ENCODE measurements at regions not wholly inside any gene's neighbourhood (a gene's known extent, or its start where the extent isn't known, plus 50 kb on each side); places are given as distances from the start of the nearest gene placed in this dataset.

DNA sequence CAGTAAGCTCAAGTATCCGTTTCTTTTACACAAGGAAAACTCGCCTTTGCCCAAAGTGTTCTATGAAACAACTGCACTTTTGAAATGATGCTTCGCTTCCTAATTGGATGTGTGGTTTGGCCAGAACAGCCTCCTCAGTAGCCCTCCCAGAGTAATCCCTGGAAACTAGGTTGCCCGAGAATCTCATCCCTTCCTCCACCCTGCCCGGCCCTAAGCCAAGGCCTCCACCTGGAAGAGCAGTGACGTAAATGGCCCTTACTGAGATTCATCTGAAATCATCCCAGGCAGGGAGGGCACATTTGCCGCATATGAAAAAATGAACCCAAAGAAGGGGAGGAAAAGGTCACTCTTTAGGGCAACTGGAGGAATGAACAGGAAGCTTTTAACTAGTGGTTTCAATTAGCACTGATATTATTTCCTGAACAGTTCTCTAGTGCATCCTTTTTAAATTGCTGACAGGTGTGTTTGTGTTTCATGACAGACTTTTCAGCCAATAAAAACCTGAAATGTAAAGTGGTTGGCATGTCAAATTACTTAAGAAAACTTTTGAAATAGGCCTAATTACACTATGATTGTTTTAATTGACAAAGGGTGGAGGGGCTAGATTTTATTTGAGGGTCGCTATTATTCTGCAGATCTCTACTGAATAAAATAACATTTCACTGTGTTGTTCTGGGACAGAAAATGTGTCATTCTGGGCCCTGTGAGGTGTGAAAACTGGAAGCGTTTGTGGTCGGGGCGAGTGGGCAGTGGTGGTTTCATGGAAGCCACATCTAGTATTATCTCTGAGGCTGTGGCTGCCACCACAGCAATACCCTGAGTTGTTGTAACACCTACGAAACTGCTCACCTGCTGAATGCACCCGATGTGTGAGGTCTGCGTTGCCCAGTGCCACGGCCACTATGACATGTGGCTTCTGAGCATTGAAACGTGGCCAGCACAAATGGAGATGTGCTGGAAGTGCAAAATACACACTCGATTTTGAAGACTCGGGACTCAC, 112.1 kb downstream of the ZIC5 start:
- TF ChIP-seq, protein P1, sequence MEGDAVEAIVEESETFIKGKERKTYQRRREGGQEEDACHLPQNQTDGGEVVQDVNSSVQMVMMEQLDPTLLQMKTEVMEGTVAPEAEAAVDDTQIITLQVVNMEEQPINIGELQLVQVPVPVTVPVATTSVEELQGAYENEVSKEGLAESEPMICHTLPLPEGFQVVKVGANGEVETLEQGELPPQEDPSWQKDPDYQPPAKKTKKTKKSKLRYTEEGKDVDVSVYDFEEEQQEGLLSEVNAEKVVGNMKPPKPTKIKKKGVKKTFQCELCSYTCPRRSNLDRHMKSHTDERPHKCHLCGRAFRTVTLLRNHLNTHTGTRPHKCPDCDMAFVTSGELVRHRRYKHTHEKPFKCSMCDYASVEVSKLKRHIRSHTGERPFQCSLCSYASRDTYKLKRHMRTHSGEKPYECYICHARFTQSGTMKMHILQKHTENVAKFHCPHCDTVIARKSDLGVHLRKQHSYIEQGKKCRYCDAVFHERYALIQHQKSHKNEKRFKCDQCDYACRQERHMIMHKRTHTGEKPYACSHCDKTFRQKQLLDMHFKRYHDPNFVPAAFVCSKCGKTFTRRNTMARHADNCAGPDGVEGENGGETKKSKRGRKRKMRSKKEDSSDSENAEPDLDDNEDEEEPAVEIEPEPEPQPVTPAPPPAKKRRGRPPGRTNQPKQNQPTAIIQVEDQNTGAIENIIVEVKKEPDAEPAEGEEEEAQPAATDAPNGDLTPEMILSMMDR (IDR thresholded peaks at IDR 0.05; ENCODE audit: unreplicated experiment), result no peak
- H3K27ac Mint-ChIP-seq (ENCODE audit: low read depth, unreplicated experiment), result no peak overlapping the region
- no peak for DNase-seq (ENCODE audit: unreplicated experiment)
- CTCF ChIA-PET, result interaction anchor here (1.2 to 1.4 kb wide), 2 partner anchors 10 to 56 kb away, joined by 3 read pairs; no protein-coding TSS in a partner anchor
- intact Hi-C loops (cut with micrococcal nuclease), result no loop called here
- H3K9me3 Mint-ChIP-seq (ENCODE audit: unreplicated experiment), result no peaks in the 10 kb centered on the region
- no TSS peak for BruUV-seq (replicated peaks)
- H3K36me3 Mint-ChIP-seq (ENCODE audit: insufficient read depth, unreplicated experiment), result no peaks in the 10 kb centered on the region
- POLR2A ChIA-PET, result no interaction called here
- H3K27me3 Mint-ChIP-seq (ENCODE audit: insufficient read depth, unreplicated experiment), result no peaks in the 10 kb centered on the region
- no peak overlapping the region for H3K4me3 Mint-ChIP-seq (ENCODE audit: unreplicated experiment)
- no peaks in the 10 kb centered on the region for H3K4me1 Mint-ChIP-seq (ENCODE audit: insufficient read depth, unreplicated experiment)

DNA sequence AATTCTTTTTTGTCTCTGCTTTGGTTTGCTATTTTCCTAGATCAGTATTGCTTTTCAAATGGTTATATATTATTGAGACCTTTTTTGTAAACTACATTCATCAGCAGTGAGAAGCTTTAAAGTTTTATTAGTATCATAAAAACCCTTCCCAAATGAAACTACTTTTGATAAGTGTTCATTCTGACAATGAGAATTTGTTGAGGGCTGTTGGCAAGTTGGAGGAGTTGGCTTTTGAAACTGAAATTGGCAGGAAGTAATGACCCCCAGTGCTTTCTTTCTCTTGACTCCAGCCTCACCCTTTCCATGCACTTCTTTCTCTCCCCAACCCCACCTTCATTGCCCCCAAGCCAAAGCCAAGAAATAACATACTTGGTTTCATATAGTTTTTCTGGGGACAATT, 113.8 kb downstream of the ZIC5 start:
- Mint-ChIP-seq H3K9me3 (ENCODE audit: unreplicated experiment) (no peaks in the 10 kb centered on the region), H3K4me3 (ENCODE audit: unreplicated experiment) (no peak overlapping the region), H3K27ac (ENCODE audit: low read depth, unreplicated experiment) (no peak overlapping the region), H3K27me3 (ENCODE audit: insufficient read depth, unreplicated experiment) (no peaks in the 10 kb centered on the region), H3K4me1 (ENCODE audit: insufficient read depth, unreplicated experiment) (no peaks in the 10 kb centered on the region), H3K36me3 (ENCODE audit: insufficient read depth, unreplicated experiment) (no peaks in the 10 kb centered on the region)
- no peak for DNase-seq (ENCODE audit: unreplicated experiment)
- ChIA-PET POLR2A (no interaction called here), CTCF (no interaction called here)
- intact Hi-C loops (cut with micrococcal nuclease), result no loop called here
- TF ChIP-seq, protein P1 (IDR thresholded peaks at IDR 0.05; ENCODE audit: unreplicated experiment), result no peak
- no TSS peak for BruUV-seq (replicated peaks)

DNA sequence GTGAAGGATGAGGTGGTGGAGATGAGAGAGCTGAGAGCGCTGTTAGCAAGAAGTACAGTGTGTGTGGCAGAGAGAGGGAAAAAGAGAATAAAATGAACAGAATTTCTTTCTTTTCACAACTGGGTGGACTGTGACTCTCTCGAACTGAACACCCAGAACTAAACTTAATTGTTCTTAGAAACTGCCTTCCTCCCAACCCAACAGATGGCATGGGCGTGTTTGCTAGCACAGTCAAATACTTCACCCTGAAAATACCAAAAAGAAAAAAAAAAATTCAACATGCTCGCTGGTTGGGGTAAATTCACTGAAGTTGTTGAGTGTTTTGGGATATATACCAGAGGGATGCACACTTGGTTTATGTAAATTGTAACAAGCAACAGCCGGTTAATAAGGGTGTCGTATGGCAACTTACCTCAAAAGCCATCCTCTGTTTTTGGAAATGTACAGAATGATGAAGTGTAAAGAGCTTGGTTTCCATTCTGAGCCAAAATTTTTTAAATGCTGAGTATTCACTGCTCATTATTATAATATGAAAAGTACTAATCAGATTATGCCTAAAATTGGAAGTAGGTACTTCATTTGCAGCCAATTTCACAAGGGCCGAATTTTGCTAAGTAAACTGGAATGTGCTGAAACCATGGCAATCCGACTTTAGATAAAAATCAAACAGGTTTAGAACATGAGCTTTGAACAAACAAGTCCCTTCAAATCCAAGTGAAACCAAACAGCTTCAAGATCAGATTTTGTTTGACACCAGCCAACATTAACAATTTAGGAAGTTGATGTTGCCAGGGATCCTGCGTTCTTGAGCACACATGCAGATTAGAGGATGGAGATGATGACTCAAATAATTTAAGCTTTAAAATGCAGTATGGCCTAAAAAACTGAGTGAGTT, 115.8 kb downstream of the ZIC5 start:
- Mint-ChIP-seq H3K4me3 (ENCODE audit: unreplicated experiment) (no peak overlapping the region), H3K27ac (ENCODE audit: low read depth, unreplicated experiment) (no peak overlapping the region), H3K9me3 (ENCODE audit: unreplicated experiment) (no peaks in the 10 kb centered on the region), H3K4me1 (ENCODE audit: insufficient read depth, unreplicated experiment) (no peaks in the 10 kb centered on the region), H3K36me3 (ENCODE audit: insufficient read depth, unreplicated experiment) (no peaks in the 10 kb centered on the region), H3K27me3 (ENCODE audit: insufficient read depth, unreplicated experiment) (no peaks in the 10 kb centered on the region)
- ChIA-PET POLR2A (no interaction called here), CTCF (interaction anchor here (0.6 kb wide), 2 partner anchors 199 to 234 kb away, joined by 3 to 5 read pairs; no protein-coding TSS in a partner anchor)
- intact Hi-C loops (cut with micrococcal nuclease), result no loop called here
- no peak for DNase-seq (ENCODE audit: unreplicated experiment)
- TF ChIP-seq, protein P1 (IDR thresholded peaks at IDR 0.05; ENCODE audit: unreplicated experiment), result no peak
- no TSS peak for BruUV-seq (replicated peaks)

DNA sequence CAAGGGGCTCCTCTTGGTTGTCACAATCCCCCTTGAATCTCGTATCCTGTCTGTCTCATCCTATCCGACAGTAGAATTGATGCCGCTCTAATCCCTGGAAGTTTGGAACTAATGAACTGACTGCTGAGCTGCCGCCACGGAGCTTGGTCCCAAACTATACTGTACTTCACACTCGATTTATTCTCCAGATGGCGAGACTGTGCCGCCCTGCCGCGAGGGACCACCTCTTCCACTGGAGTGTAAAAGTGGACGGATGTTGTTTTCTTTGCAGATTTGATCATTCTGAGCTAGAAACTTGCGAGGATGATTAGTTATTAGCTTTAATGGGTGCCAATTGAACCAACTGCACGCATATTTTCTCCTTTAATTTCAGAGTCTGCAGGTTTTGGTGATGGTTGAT, 117.2 kb downstream of the ZIC5 start:
- Mint-ChIP-seq H3K4me1 (ENCODE audit: insufficient read depth, unreplicated experiment) (no peaks in the 10 kb centered on the region), H3K27me3 (ENCODE audit: insufficient read depth, unreplicated experiment) (no peaks in the 10 kb centered on the region), H3K4me3 (ENCODE audit: unreplicated experiment) (no peak overlapping the region), H3K9me3 (ENCODE audit: unreplicated experiment) (no peaks in the 10 kb centered on the region), H3K27ac (ENCODE audit: low read depth, unreplicated experiment) (no peak overlapping the region), H3K36me3 (ENCODE audit: insufficient read depth, unreplicated experiment) (no peaks in the 10 kb centered on the region)
- TF ChIP-seq, protein P1 (IDR thresholded peaks at IDR 0.05; ENCODE audit: unreplicated experiment), result no peak
- BruUV-seq (replicated peaks), result no TSS peak
- intact Hi-C loops (cut with micrococcal nuclease), result no loop called here
- ChIA-PET POLR2A (no interaction called here), CTCF (interaction anchor here (1.0 kb wide), 1 partner anchor 14 kb away, joined by 3 read pairs; no protein-coding TSS in a partner anchor)
- no peak for DNase-seq (ENCODE audit: unreplicated experiment)

All from MCF 10A (cell line).